ENCODE measurements at regions not wholly inside any gene's neighbourhood (a gene's known extent, or its start where the extent isn't known, plus 50 kb on each side); places are given as distances from the start of the nearest gene placed in this dataset.

DNA sequence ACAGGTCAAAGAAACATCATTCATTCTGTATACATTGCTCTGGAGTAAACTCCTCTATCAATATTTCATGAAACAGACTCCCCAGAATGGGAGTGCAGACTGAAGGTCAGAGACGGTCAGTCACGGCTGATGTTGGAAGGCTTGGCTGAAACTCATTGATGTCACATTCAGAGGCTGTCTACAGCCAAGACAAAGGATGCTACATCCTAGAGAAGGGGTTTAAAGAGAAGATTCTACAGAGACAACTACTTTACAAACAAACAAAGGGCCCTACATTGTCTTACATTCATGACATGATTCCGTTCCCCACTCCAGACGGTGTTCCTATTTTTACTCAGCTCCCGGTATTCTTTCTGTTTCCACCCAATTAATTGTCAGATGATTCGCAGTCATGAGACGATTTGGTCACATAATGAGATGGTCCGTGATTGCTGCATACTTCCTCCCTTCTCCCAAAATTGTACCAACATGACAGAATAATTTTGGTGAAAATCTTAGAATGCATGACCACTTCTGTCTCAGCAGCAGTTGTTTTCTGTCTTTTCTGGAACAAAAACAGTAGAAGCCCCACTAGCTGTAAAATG is 73.8 kb upstream of the VAV3 start:
- TF ChIP-seq CTCF (conservative IDR thresholded peaks at IDR 0.05; ENCODE audit: low read depth, low read length) (no peak), USF2 (IDR thresholded peaks at IDR 0.05; ENCODE audit: low read depth, low read length) (no peak), RFX5 (IDR thresholded peaks at IDR 0.05; ENCODE audit: low read depth, low read length) (no peak), SMC3 (IDR thresholded peaks at IDR 0.05; ENCODE audit: low read depth, low read length) (no peak), POLR2A (IDR thresholded peaks at IDR 0.05; ENCODE audit: low read depth, low read length) (no peak), CHD1 (IDR thresholded peaks at IDR 0.05; ENCODE audit: low read depth, low read length) (no peak), CEBPB (IDR thresholded peaks at IDR 0.05; ENCODE audit: low read depth, low read length) (no peak), RAD21 (IDR thresholded peaks at IDR 0.05; ENCODE audit: low read length) (no peak), MAZ (IDR thresholded peaks at IDR 0.05; ENCODE audit: borderline replicate concordance, low read depth, low read length) (no peak), MXI1 (IDR thresholded peaks at IDR 0.05; ENCODE audit: borderline replicate concordance, low read depth, low read length) (no peak)
- TF ChIP-seq, protein P1, sequence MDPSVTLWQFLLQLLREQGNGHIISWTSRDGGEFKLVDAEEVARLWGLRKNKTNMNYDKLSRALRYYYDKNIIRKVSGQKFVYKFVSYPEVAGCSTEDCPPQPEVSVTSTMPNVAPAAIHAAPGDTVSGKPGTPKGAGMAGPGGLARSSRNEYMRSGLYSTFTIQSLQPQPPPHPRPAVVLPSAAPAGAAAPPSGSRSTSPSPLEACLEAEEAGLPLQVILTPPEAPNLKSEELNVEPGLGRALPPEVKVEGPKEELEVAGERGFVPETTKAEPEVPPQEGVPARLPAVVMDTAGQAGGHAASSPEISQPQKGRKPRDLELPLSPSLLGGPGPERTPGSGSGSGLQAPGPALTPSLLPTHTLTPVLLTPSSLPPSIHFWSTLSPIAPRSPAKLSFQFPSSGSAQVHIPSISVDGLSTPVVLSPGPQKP (IDR thresholded peaks at IDR 0.05; ENCODE audit: borderline replicate concordance, low read depth, low read length): no peak
